H9 (cell line): ENCODE measurements at regions not wholly inside any gene's neighbourhood (a gene's known extent, or its start where the extent isn't known, plus 50 kb on each side); places are given as distances from the start of the nearest gene placed in this dataset.

Source experiments
- DNase-seq: peaks from one replicate; pipeline ENCODE4 v3.0.0-alpha.2; 2017
- H2AFZ ChIP-seq: one replicate; pipeline ENCODE4 v1.6.1; 2013; ENCODE audit warnings: mild to moderate bottlenecking, low read length, control low read depth, moderate library complexity
- H2AK5ac ChIP-seq: 2 replicates; pipeline ENCODE4 v1.6.1; 2013; ENCODE audit warnings: low read length, control low read depth, mixed read lengths; ENCODE audit not compliant: insufficient read length
- H2BK120ac ChIP-seq: one replicate; pipeline ENCODE4 v1.6.1; 2013; ENCODE audit warnings: low read depth, mild to moderate bottlenecking, low read length, control low read depth, inconsistent platforms; ENCODE audit not compliant: poor library complexity, severe bottlenecking
- H2BK12ac ChIP-seq: 2 replicates; pipeline ENCODE4 v1.6.1; 2013; ENCODE audit warnings: low read length, control low read depth, mixed read lengths, low read depth; ENCODE audit not compliant: insufficient read length
- H2BK15ac ChIP-seq: 2 replicates; pipeline ENCODE4 v1.6.1; 2013; ENCODE audit warnings: low read depth, low read length, control low read depth
- H2BK20ac ChIP-seq: one replicate; pipeline ENCODE4 v1.6.1; 2013; ENCODE audit warnings: low read depth, mild to moderate bottlenecking, low read length, control low read depth, inconsistent platforms; ENCODE audit not compliant: poor library complexity, severe bottlenecking
- H2BK5ac ChIP-seq: 2 replicates; pipeline ENCODE4 v1.6.1; 2013; ENCODE audit warnings: low read length, control low read depth, mixed read lengths; ENCODE audit not compliant: insufficient read length
- H3K14ac ChIP-seq: 2 replicates; pipeline ENCODE4 v1.6.1; 2013; ENCODE audit warnings: low read length, control low read depth; ENCODE audit not compliant: insufficient read depth
- H3K18ac ChIP-seq: 2 replicates; pipeline ENCODE4 v1.6.1; 2013; ENCODE audit warnings: low read depth, mild to moderate bottlenecking, mixed read lengths, low read length, control low read depth; ENCODE audit not compliant: insufficient read length
- H3K23ac ChIP-seq: 2 replicates; pipeline ENCODE4 v1.6.1; 2013; ENCODE audit warnings: low read length, control low read depth, mixed read lengths, low read depth; ENCODE audit not compliant: insufficient read length
- H3K23me2 ChIP-seq: 2 replicates; pipeline ENCODE4 v1.6.1; 2013; ENCODE audit warnings: low read depth, mild to moderate bottlenecking, mixed read lengths, low read length, control low read depth; ENCODE audit not compliant: insufficient read length, poor library complexity, severe bottlenecking
- H3K27ac ChIP-seq: 2 replicates; pipeline ENCODE4 v1.5.1; 2013; ENCODE audit warnings: low read length, control low read depth, mixed read lengths, low read depth; ENCODE audit not compliant: insufficient read length
- H3K27me3 ChIP-seq: 2 replicates; pipeline ENCODE4 v1.6.1; 2013; ENCODE audit warnings: low read length, control low read depth, inconsistent platforms; ENCODE audit not compliant: insufficient read depth
- H3K4ac ChIP-seq: 2 replicates; pipeline ENCODE4 v1.6.1; 2013; ENCODE audit warnings: low read depth, mild to moderate bottlenecking, control low read depth, inconsistent platforms, low read length, moderate library complexity
- H3K4me1 ChIP-seq: 2 replicates; pipeline ENCODE4 v1.6.1; 2013; ENCODE audit warnings: low read length, control low read depth, inconsistent platforms; ENCODE audit not compliant: insufficient read depth
- H3K4me2 ChIP-seq: 2 replicates; pipeline ENCODE4 v1.6.1; 2013; ENCODE audit warnings: low read length, control low read depth, mixed read lengths; ENCODE audit not compliant: insufficient read length, insufficient read depth
- H3K56ac ChIP-seq: 2 replicates; pipeline ENCODE4 v1.6.1; 2013; ENCODE audit warnings: low read depth, mild to moderate bottlenecking, mixed read lengths, low read length, control low read depth; ENCODE audit not compliant: insufficient read length
- H3K79me1 ChIP-seq: 2 replicates; pipeline ENCODE4 v1.6.1; 2013; ENCODE audit warnings: low read depth, mild to moderate bottlenecking, moderate library complexity, low read length, control low read depth, inconsistent platforms; ENCODE audit not compliant: insufficient read depth, poor library complexity, severe bottlenecking
- H3K79me2 ChIP-seq: 2 replicates; pipeline ENCODE4 v1.6.1; 2013; ENCODE audit warnings: low read length, control low read depth, inconsistent platforms; ENCODE audit not compliant: insufficient read depth
- H3K9ac ChIP-seq: 2 replicates; pipeline ENCODE4 v1.6.1; 2013; ENCODE audit warnings: low read length, control low read depth, mixed read lengths; ENCODE audit not compliant: insufficient read length; ENCODE audit errors: extremely low read depth
- H3K9me3 ChIP-seq: one replicate; pipeline ENCODE4 v1.6.1; 2013; ENCODE audit warnings: low read depth, low read length, inconsistent platforms; ENCODE audit not compliant: control insufficient read depth
- H3T11ph ChIP-seq: one replicate; pipeline ENCODE4 v1.6.1; 2013; ENCODE audit warnings: mild to moderate bottlenecking, low read length, control low read depth, inconsistent platforms
- H4K20me1 ChIP-seq: one replicate; pipeline ENCODE4 v1.6.1; 2013; ENCODE audit not compliant: control insufficient read depth, insufficient read length, insufficient read depth
- H4K5ac ChIP-seq: 2 replicates; pipeline ENCODE4 v1.6.1; 2013; ENCODE audit warnings: low read depth, mild to moderate bottlenecking, mixed read lengths, low read length, control low read depth; ENCODE audit not compliant: insufficient read length
- H4K8ac ChIP-seq: replicated peaks from 2 replicates; pipeline ENCODE4 v1.6.1; 2013; ENCODE audit warnings: low read length, control low read depth, mixed read lengths, low read depth; ENCODE audit not compliant: insufficient read length
- H4K91ac ChIP-seq: 2 replicates; pipeline ENCODE4 v1.6.1; 2013; ENCODE audit warnings: low read depth, mild to moderate bottlenecking, moderate library complexity, mixed read lengths, low read length, control low read depth; ENCODE audit not compliant: insufficient read length
- H3K27ac Mint-ChIP-seq, 3 experiments: 2 replicates in 2 of 3; 3 replicates in 1 of 3; pipeline ENCODE4 v1.8.0; 2020 to 2021; ENCODE audit warnings: mixed read lengths in 3 of 3, mild to moderate bottlenecking in 1 of 3, moderate library complexity in 1 of 3
- H3K27me3 Mint-ChIP-seq: 2 replicates; pipeline ENCODE4 v1.8.0; 2021; ENCODE audit warnings: low read depth, mild to moderate bottlenecking, moderate library complexity, mixed read lengths
- H3K36me3 Mint-ChIP-seq, 3 experiments: 2 replicates in 2 of 3; 3 replicates in 1 of 3; pipeline ENCODE4 v1.8.0; 2020 to 2021; ENCODE audit warnings: low read depth in 3 of 3, mixed read lengths in 3 of 3; ENCODE audit not compliant: insufficient read depth in 1 of 3
- H3K4me1 Mint-ChIP-seq, 2 experiments: 2 replicates each; pipeline ENCODE4 v1.8.0; 2020; ENCODE audit warnings: mixed read lengths in 2 of 2
- H3K4me3 Mint-ChIP-seq, 2 experiments: 2 replicates in 1 of 2; 3 replicates in 1 of 2; pipeline ENCODE4 v1.8.0; 2020 to 2021; ENCODE audit warnings: mild to moderate bottlenecking in 2 of 2, mixed read lengths in 2 of 2, moderate library complexity in 1 of 2
- H3K9me3 Mint-ChIP-seq, 2 experiments: 2 replicates in 1 of 2; 3 replicates in 1 of 2; pipeline ENCODE4 v1.8.0; 2020; ENCODE audit warnings: mild to moderate bottlenecking in 2 of 2, mixed read lengths in 2 of 2, moderate library complexity in 1 of 2
- CTCF ChIP-seq: fragments of 200-600 bp; sonication (generic); conservative IDR thresholded peaks from 3 replicates; pipeline ENCODE4 v1.8.0; 2021; ENCODE audit warnings: antibody characterized with exemption, mild to moderate bottlenecking
- WGBS: extraction: QIAGEN DNeasy Blood & Tissue Kit; methylation state at CpG from one replicate; pipeline ENCODE4 v1.1.7; 2013; ENCODE audit warnings: missing lambda C conversion rate, low lambda C conversion rate, mixed read lengths; ENCODE audit not compliant: insufficient read length; ENCODE audit errors: extremely low coverage; 5-methylcytosine and 5-hydroxymethylcytosine counted together

- no peak overlapping the region for H3K27ac Mint-ChIP-seq
- no peak overlapping the region for H3T11ph ChIP-seq
These were observed 434.4 kb upstream of the TSHZ3 start for GRCh38 chr19:31783592-31783991.

More at GRCh38 chr19:31783592-31783991, 434.4 kb upstream of the TSHZ3 start:
- H4K91ac ChIP-seq: no peak overlapping the region
- H3K4me1 ChIP-seq: no peaks in the 10 kb centered on the region
- H3K4me2 ChIP-seq: no peak overlapping the region
- no peak overlapping the region for H2BK120ac ChIP-seq
- Mint-ChIP-seq H3K36me3 (no peaks in the 10 kb centered on the region), H3K4me1 (peaks cover 6 to 11% of the 10 kb centered on the region in 2 experiments; a peak in 3 of 4 replicates), H3K9me3 (no peaks in the 10 kb centered on the region), H3K27me3 (no peaks in the 10 kb centered on the region), H3K4me3 (no peak overlapping the region)
- no peak overlapping the region for H3K56ac ChIP-seq
- H3K9ac ChIP-seq: no peak overlapping the region
- DNase-seq: no peak
- H3K27me3 ChIP-seq: no peaks in the 10 kb centered on the region
- no peak overlapping the region for H2BK20ac ChIP-seq
- no peak overlapping the region for H3K27ac ChIP-seq
- WGBS: no CpG with 5 or more reads among the region's 9 CpGs
- H2AK5ac ChIP-seq: no peak overlapping the region
- H3K9me3 ChIP-seq: no peaks in the 10 kb centered on the region
- no peaks in the 10 kb centered on the region for H3K79me2 ChIP-seq
- no peaks in the 10 kb centered on the region for H4K20me1 ChIP-seq
- no peak overlapping the region for H2AFZ ChIP-seq
- no peak overlapping the region for H3K18ac ChIP-seq
- no peak overlapping the region for H3K23ac ChIP-seq
- H3K4ac ChIP-seq: no peak overlapping the region
- H4K8ac ChIP-seq: no peak overlapping the region
- no peak overlapping the region for H2BK5ac ChIP-seq
- H3K79me1 ChIP-seq: no peaks in the 10 kb centered on the region
- no peak overlapping the region for H2BK12ac ChIP-seq
- no peak for TF ChIP-seq CTCF
- no peak overlapping the region for H4K5ac ChIP-seq
- no peak overlapping the region for H2BK15ac ChIP-seq
- no peaks in the 10 kb centered on the region for H3K23me2 ChIP-seq
- H3K14ac ChIP-seq: no peak overlapping the region
